Neural cell (in vitro differentiated cells): ENCODE measurements at regions not wholly inside any gene's neighbourhood (a gene's known extent, or its start where the extent isn't known, plus 50 kb on each side); places are given as distances from the start of the nearest gene placed in this dataset.

Experiments
- EP300 ChIP-seq: fragments of 450-650 bp; conservative IDR thresholded peaks from 2 replicates; pipeline ENCODE4 v1.6.1; 2014; ENCODE audit warnings: antibody characterized with exemption, mild to moderate bottlenecking, moderate library complexity; ENCODE audit not compliant: poor library complexity, severe bottlenecking
- EZH2 ChIP-seq: fragments of 200-600, 300-800 bp; shearing (Covaris generic), sonication (generic); IDR thresholded peaks from 2 replicates; pipeline ENCODE4 v1.6.1; 2014; ENCODE audit warnings: antibody characterized with exemption, low read length, borderline replicate concordance, mild to moderate bottlenecking; ENCODE audit not compliant: insufficient read depth, poor library complexity, severe bottlenecking
- MXI1 ChIP-seq: fragments of 450-650 bp; conservative IDR thresholded peaks from 2 replicates; pipeline ENCODE4 v1.6.1; 2014; ENCODE audit warnings: antibody characterized with exemption, mild to moderate bottlenecking; ENCODE audit not compliant: poor library complexity, severe bottlenecking
- POLR2AphosphoS5 ChIP-seq: IDR thresholded peaks from 2 replicates; pipeline ENCODE4 v1.6.1; 2012
- RAD21 ChIP-seq: fragments of 450-650 bp; conservative IDR thresholded peaks from 2 replicates; pipeline ENCODE4 v1.6.1; 2014; ENCODE audit warnings: antibody characterized with exemption, mild to moderate bottlenecking, moderate library complexity
- TAF1 ChIP-seq: IDR thresholded peaks from 2 replicates; pipeline ENCODE4 v1.6.1; 2012; ENCODE audit warnings: low read depth
- TF ChIP-seq, protein P1 (sequence below): fragments of 450-650 bp; IDR thresholded peaks from 2 replicates; pipeline ENCODE4 v1.5.1; 2014; ENCODE audit warnings: antibody characterized with exemption, mild to moderate bottlenecking, moderate library complexity; ENCODE audit not compliant: poor library complexity, severe bottlenecking
- TF ChIP-seq, protein P2 (sequence below): IDR thresholded peaks from 2 replicates; pipeline ENCODE4 v1.6.1; 2012; ENCODE audit warnings: borderline replicate concordance

DNA sequence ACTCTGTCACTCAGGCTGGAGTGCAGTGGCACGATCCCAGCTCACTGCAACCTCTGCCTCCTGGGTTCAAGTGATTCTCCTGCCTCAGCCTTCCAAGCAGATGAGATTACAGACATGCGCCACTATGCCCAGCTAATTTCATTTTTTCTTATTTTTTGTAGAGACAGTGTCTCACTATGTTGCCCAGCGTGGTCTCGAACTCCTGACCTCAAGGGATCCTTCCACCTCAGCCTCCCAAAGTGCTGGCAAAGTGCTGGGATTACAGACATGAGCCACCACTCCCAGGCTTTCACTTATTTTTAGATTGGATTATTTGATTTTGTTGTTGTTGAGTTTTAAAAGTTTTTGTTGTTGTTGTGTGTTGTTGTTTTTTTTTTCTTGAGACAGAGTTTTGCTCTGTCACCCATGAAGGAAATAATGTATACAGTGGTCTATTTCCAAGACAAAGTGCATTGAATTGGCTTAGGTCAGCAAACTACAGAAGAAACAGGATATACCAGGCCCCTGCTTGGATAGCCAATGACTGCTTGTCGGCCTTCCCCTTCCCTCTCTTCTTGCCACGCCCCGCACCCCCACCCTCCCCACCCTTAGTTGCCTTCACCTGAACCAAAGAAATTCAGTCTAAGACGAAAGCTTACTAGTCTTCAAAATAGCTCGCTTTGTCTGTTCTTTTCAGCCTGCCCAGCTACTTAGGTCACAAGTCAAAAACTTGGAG lies 91.8 kb upstream of the CLDN5 start:
- TF ChIP-seq, protein P1, sequence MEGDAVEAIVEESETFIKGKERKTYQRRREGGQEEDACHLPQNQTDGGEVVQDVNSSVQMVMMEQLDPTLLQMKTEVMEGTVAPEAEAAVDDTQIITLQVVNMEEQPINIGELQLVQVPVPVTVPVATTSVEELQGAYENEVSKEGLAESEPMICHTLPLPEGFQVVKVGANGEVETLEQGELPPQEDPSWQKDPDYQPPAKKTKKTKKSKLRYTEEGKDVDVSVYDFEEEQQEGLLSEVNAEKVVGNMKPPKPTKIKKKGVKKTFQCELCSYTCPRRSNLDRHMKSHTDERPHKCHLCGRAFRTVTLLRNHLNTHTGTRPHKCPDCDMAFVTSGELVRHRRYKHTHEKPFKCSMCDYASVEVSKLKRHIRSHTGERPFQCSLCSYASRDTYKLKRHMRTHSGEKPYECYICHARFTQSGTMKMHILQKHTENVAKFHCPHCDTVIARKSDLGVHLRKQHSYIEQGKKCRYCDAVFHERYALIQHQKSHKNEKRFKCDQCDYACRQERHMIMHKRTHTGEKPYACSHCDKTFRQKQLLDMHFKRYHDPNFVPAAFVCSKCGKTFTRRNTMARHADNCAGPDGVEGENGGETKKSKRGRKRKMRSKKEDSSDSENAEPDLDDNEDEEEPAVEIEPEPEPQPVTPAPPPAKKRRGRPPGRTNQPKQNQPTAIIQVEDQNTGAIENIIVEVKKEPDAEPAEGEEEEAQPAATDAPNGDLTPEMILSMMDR, result no peak
- TF ChIP-seq RAD21, result no peak
- TF ChIP-seq, protein P2, sequence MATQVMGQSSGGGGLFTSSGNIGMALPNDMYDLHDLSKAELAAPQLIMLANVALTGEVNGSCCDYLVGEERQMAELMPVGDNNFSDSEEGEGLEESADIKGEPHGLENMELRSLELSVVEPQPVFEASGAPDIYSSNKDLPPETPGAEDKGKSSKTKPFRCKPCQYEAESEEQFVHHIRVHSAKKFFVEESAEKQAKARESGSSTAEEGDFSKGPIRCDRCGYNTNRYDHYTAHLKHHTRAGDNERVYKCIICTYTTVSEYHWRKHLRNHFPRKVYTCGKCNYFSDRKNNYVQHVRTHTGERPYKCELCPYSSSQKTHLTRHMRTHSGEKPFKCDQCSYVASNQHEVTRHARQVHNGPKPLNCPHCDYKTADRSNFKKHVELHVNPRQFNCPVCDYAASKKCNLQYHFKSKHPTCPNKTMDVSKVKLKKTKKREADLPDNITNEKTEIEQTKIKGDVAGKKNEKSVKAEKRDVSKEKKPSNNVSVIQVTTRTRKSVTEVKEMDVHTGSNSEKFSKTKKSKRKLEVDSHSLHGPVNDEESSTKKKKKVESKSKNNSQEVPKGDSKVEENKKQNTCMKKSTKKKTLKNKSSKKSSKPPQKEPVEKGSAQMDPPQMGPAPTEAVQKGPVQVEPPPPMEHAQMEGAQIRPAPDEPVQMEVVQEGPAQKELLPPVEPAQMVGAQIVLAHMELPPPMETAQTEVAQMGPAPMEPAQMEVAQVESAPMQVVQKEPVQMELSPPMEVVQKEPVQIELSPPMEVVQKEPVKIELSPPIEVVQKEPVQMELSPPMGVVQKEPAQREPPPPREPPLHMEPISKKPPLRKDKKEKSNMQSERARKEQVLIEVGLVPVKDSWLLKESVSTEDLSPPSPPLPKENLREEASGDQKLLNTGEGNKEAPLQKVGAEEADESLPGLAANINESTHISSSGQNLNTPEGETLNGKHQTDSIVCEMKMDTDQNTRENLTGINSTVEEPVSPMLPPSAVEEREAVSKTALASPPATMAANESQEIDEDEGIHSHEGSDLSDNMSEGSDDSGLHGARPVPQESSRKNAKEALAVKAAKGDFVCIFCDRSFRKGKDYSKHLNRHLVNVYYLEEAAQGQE, result no peak
- TF ChIP-seq TAF1, result no peak
- TF ChIP-seq POLR2AphosphoS5, result no peak
- TF ChIP-seq MXI1, result no peak
- no peak for TF ChIP-seq EP300
- no peak for TF ChIP-seq EZH2
